ENCODE measurements at regions not wholly inside any gene's neighbourhood (a gene's known extent, or its start where the extent isn't known, plus 50 kb on each side); places are given as distances from the start of the nearest gene placed in this dataset.
"Not testable (repeated sequence)": the region's sequence is repeated elsewhere in the genome, so short reads cannot be mapped to it uniquely, and the experiment has no call there.

- H3K4me3 Mint-ChIP-seq; H3K27me3 Mint-ChIP-seq; H3K36me3 Mint-ChIP-seq (ENCODE audit: low read depth); H3K27ac Mint-ChIP-seq; H3K4me1 Mint-ChIP-seq (ENCODE audit: low read depth); H3K9me3 Mint-ChIP-seq: not testable (repeated sequence)
These were observed 4423.0 kb upstream of the TPTE start for GRCh38 chr21:6098191-6098935.

- H3K4me3 Mint-ChIP-seq; H3K36me3 Mint-ChIP-seq (ENCODE audit: low read depth); H3K4me1 Mint-ChIP-seq (ENCODE audit: low read depth); H3K9me3 Mint-ChIP-seq; H3K27ac Mint-ChIP-seq; H3K27me3 Mint-ChIP-seq: not testable (repeated sequence)
These were observed 4419.8 kb upstream of the TPTE start for GRCh38 chr21:6101588-6101987.

GRCh38 chr21:6104546-6104945 is 4416.8 kb upstream of the TPTE start:
- not testable (repeated sequence) for H3K27me3 Mint-ChIP-seq; H3K9me3 Mint-ChIP-seq; H3K27ac Mint-ChIP-seq; H3K36me3 Mint-ChIP-seq (ENCODE audit: low read depth); H3K4me3 Mint-ChIP-seq; H3K4me1 Mint-ChIP-seq (ENCODE audit: low read depth)

- not testable (repeated sequence) for H3K27ac Mint-ChIP-seq; H3K4me3 Mint-ChIP-seq; H3K36me3 Mint-ChIP-seq (ENCODE audit: low read depth); H3K4me1 Mint-ChIP-seq (ENCODE audit: low read depth); H3K9me3 Mint-ChIP-seq; H3K27me3 Mint-ChIP-seq
These were observed 4414.5 kb upstream of the TPTE start for GRCh38 chr21:6106686-6107567.

GRCh38 chr21:6108894-6109293 is 4412.5 kb upstream of the TPTE start:
- H3K36me3 Mint-ChIP-seq (ENCODE audit: low read depth); H3K9me3 Mint-ChIP-seq; H3K27ac Mint-ChIP-seq; H3K4me3 Mint-ChIP-seq; H3K27me3 Mint-ChIP-seq; H3K4me1 Mint-ChIP-seq (ENCODE audit: low read depth): not testable (repeated sequence)

- not testable (repeated sequence) for H3K4me1 Mint-ChIP-seq (ENCODE audit: low read depth); H3K4me3 Mint-ChIP-seq; H3K36me3 Mint-ChIP-seq (ENCODE audit: low read depth); H3K27ac Mint-ChIP-seq; H3K27me3 Mint-ChIP-seq; H3K9me3 Mint-ChIP-seq
These were observed 4411.6 kb upstream of the TPTE start for GRCh38 chr21:6109774-6110173.

- not testable (repeated sequence) for H3K4me1 Mint-ChIP-seq (ENCODE audit: low read depth); H3K4me3 Mint-ChIP-seq; H3K9me3 Mint-ChIP-seq; H3K36me3 Mint-ChIP-seq (ENCODE audit: low read depth); H3K27me3 Mint-ChIP-seq; H3K27ac Mint-ChIP-seq
These were observed 4410.6 kb upstream of the TPTE start for GRCh38 chr21:6110716-6111343.

GRCh38 chr21:6111354-6111753 is 4410.0 kb upstream of the TPTE start:
- H3K9me3 Mint-ChIP-seq; H3K4me3 Mint-ChIP-seq; H3K27ac Mint-ChIP-seq; H3K27me3 Mint-ChIP-seq; H3K4me1 Mint-ChIP-seq (ENCODE audit: low read depth); H3K36me3 Mint-ChIP-seq (ENCODE audit: low read depth): not testable (repeated sequence)

GRCh38 chr21:6118336-6118735 is 4403.0 kb upstream of the TPTE start:
- H3K9me3 Mint-ChIP-seq; H3K4me3 Mint-ChIP-seq; H3K27me3 Mint-ChIP-seq; H3K36me3 Mint-ChIP-seq (ENCODE audit: low read depth); H3K27ac Mint-ChIP-seq; H3K4me1 Mint-ChIP-seq (ENCODE audit: low read depth): not testable (repeated sequence)

GRCh38 chr21:6120863-6121262 is 4400.5 kb upstream of the TPTE start:
- not testable (repeated sequence) for H3K36me3 Mint-ChIP-seq (ENCODE audit: low read depth)

GRCh38 chr21:6122629-6123028 is 4398.8 kb upstream of the TPTE start:
- H3K27ac Mint-ChIP-seq; H3K9me3 Mint-ChIP-seq; H3K36me3 Mint-ChIP-seq (ENCODE audit: low read depth); H3K27me3 Mint-ChIP-seq; H3K4me3 Mint-ChIP-seq; H3K4me1 Mint-ChIP-seq (ENCODE audit: low read depth): not testable (repeated sequence)

More at GRCh38 chr21:6120863-6121262, 4400.5 kb upstream of the TPTE start:
- not testable (repeated sequence) for H3K27me3 Mint-ChIP-seq; H3K27ac Mint-ChIP-seq; H3K4me3 Mint-ChIP-seq; H3K4me1 Mint-ChIP-seq (ENCODE audit: low read depth); H3K9me3 Mint-ChIP-seq

- not testable (repeated sequence) for H3K4me1 Mint-ChIP-seq (ENCODE audit: low read depth); H3K27me3 Mint-ChIP-seq; H3K36me3 Mint-ChIP-seq (ENCODE audit: low read depth); H3K27ac Mint-ChIP-seq; H3K9me3 Mint-ChIP-seq; H3K4me3 Mint-ChIP-seq
These were observed 4398.2 kb upstream of the TPTE start for GRCh38 chr21:6123224-6123623.

- not testable (repeated sequence) for H3K4me3 Mint-ChIP-seq; H3K9me3 Mint-ChIP-seq; H3K27ac Mint-ChIP-seq; H3K36me3 Mint-ChIP-seq (ENCODE audit: low read depth); H3K27me3 Mint-ChIP-seq; H3K4me1 Mint-ChIP-seq (ENCODE audit: low read depth)
These were observed 4395.7 kb upstream of the TPTE start for GRCh38 chr21:6125549-6126240.

- H3K4me1 Mint-ChIP-seq (ENCODE audit: low read depth); H3K27me3 Mint-ChIP-seq; H3K27ac Mint-ChIP-seq; H3K36me3 Mint-ChIP-seq (ENCODE audit: low read depth); H3K9me3 Mint-ChIP-seq; H3K4me3 Mint-ChIP-seq: not testable (repeated sequence)
These were observed 4394.2 kb upstream of the TPTE start for GRCh38 chr21:6126976-6127732.

GRCh38 chr21:6130734-6131133 is 4390.6 kb upstream of the TPTE start:
- H3K27me3 Mint-ChIP-seq; H3K9me3 Mint-ChIP-seq; H3K4me3 Mint-ChIP-seq; H3K36me3 Mint-ChIP-seq (ENCODE audit: low read depth); H3K27ac Mint-ChIP-seq; H3K4me1 Mint-ChIP-seq (ENCODE audit: low read depth): not testable (repeated sequence)

Data from stimulated activated naive CD8-positive, alpha-beta T cell treated with anti-CD3 and anti-CD28 coated beads, Interleukin-15, Interleukin-2, amounts not matched to agents 100 ng/mL and 50 ng/mL, for 24 hours (primary cell).